Adrenal gland (tissue), 9 donors: ENCODE measurements at regions not wholly inside any gene's neighbourhood (a gene's known extent, or its start where the extent isn't known, plus 50 kb on each side); places are given as distances from the start of the nearest gene placed in this dataset.
"Not testable (repeated sequence)": the region's sequence is repeated elsewhere in the genome, so short reads cannot be mapped to it uniquely, and the experiment has no call there.

Experiments
- DNase-seq, 7 donors: peaks; one replicate each; pipeline ENCODE4 v3.0.0-alpha.2; 2019 to 2020
- H3K27ac ChIP-seq, 5 donors: fragments of 200-600 bp; sonication (generic) in 4 of 5; 1 replicate in 3 of 5; 2 replicates in 2 of 5; pipeline versions ENCODE4 v1.5.1 to v1.8.0; 2016 to 2020; ENCODE audit warnings: mild to moderate bottlenecking in 1 of 5
- H3K27me3 ChIP-seq: fragments of 200-600 bp; 2 replicates; pipeline ENCODE4 v1.8.0; 2021
- H3K36me3 ChIP-seq, 2 donors: fragments of 200-600 bp; replicated peaks in 1 of 2; 1 replicate in 1 of 2; 2 replicates in 1 of 2; pipeline versions ENCODE4 v1.5.1 to v1.8.0; 2018 to 2022
- H3K4me1 ChIP-seq, 2 donors: fragments of 200-600 bp; replicated peaks in 1 of 2; 1 replicate in 1 of 2; 2 replicates in 1 of 2; pipeline versions ENCODE4 v1.5.1 to v1.8.0; 2018 to 2021
- H3K4me3 ChIP-seq, 4 donors: fragments of 200-600 bp; sonication (generic) in 3 of 4; one replicate each; pipeline ENCODE4 v1.5.1; 2016 to 2018
- H3K9me3 ChIP-seq, 3 donors: fragments of 200-600 bp; sonication (generic) in 1 of 3; replicated peaks in 1 of 3; 1 replicate in 2 of 3; 2 replicates in 1 of 3; pipeline versions ENCODE4 v1.5.1 to v1.8.0; 2016 to 2021
- POLR2A ChIP-seq, 2 donors: fragments of 450-650 bp; IDR thresholded peaks; one replicate each; pipeline ENCODE4 v1.6.1; 2017; ENCODE audit warnings: antibody characterized with exemption in 2 of 2, mild to moderate bottlenecking in 2 of 2, moderate library complexity in 1 of 2
- WGBS, 4 donors: extraction: QIAGEN DNeasy Blood & Tissue Kit in 2 of 4; methylation state at CpG; one replicate each; pipeline versions ENCODE4 v1.1.5 to v1.1.7; 2013 to 2017; 5-methylcytosine and 5-hydroxymethylcytosine counted together
- intact Hi-C, 2 donors: fragments of 100-400 bp; cut with DNase I; formaldehyde crosslinking; loops; one replicate each; pipeline versions ENCODE4 v1.14.1 to v1.15.0; 2022 to 2023
- TF ChIP-seq, protein P1 (sequence below), 6 experiments: fragments of 450-650 bp in 4 of 6; fragments of 200-600 bp in 2 of 6; sonication (generic) in 1 of 6; IDR thresholded peaks; 1 replicate in 5 of 6; 2 replicates in 1 of 6; pipeline versions ENCODE4 v1.5.1 to v1.8.0; 2016 to 2021; ENCODE audit warnings: antibody characterized with exemption in 6 of 6, mild to moderate bottlenecking in 2 of 6, moderate library complexity in 1 of 6
- donor health status: healthy with polysubstance abuse.
- donor health status: Bipolar disorder and iron deficiency.
- donor health status: DM: yes; HTN: yes; CAD: no.
- donor health status: DM: no; HTN: no; CAD: no.
- donor health status: DM: no; HTN: no; CAD: no.

DNA sequence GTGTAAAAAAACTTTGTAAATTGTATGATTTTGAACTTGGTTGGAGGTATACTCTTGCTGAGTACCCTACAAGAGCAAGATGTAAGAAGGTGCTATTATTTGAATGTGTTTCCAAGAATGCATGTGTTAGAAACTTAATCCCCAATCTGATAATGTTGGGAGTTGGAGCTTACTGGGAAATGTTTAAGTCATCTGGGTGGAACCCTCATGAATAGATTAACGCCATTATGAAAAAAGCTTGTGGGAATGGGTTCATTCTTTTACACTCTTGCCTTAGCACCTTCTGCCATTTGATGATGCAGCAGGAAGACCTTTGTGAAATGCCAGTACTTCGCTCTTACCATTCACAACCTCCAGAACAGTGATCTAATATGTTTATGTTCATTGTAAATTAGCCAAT is 498.3 kb downstream of the TMEM135 start:
- 77 to 88% (median 81%) methylated on average over 2 of the region's 2 CpGs for WGBS, 4 donors
- TF ChIP-seq, protein P1, sequence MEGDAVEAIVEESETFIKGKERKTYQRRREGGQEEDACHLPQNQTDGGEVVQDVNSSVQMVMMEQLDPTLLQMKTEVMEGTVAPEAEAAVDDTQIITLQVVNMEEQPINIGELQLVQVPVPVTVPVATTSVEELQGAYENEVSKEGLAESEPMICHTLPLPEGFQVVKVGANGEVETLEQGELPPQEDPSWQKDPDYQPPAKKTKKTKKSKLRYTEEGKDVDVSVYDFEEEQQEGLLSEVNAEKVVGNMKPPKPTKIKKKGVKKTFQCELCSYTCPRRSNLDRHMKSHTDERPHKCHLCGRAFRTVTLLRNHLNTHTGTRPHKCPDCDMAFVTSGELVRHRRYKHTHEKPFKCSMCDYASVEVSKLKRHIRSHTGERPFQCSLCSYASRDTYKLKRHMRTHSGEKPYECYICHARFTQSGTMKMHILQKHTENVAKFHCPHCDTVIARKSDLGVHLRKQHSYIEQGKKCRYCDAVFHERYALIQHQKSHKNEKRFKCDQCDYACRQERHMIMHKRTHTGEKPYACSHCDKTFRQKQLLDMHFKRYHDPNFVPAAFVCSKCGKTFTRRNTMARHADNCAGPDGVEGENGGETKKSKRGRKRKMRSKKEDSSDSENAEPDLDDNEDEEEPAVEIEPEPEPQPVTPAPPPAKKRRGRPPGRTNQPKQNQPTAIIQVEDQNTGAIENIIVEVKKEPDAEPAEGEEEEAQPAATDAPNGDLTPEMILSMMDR (IDR thresholded peaks at IDR 0.05) = no peak
- no peak for TF ChIP-seq POLR2A (IDR thresholded peaks at IDR 0.05)
- Histone ChIP-seq H3K4me1 (no peaks in the 10 kb centered on the region), H3K27me3 (no peaks in the 10 kb centered on the region), H3K9me3 (no peaks in the 10 kb centered on the region), H3K27ac (no peak overlapping the region), H3K4me3 (no peak overlapping the region), H3K36me3 (no peaks in the 10 kb centered on the region)
- no peak for DNase-seq
- intact Hi-C loops = no loop called here

- no peaks in the 10 kb centered on the region for H3K36me3 ChIP-seq
- H3K27me3 ChIP-seq = no peaks in the 10 kb centered on the region
- no peak for TF ChIP-seq POLR2A (IDR thresholded peaks at IDR 0.05)
- TF ChIP-seq, protein P1 (IDR thresholded peaks at IDR 0.05) = no peak
- H3K27ac ChIP-seq = no peak overlapping the region
- intact Hi-C loops = no loop called here
- H3K9me3 ChIP-seq = no peaks in the 10 kb centered on the region
- DNase-seq = no peak
- WGBS, 4 donors = 75 to 83% (median 81%) methylated on average over 4 of the region's 4 CpGs
- H3K4me1 ChIP-seq = no peaks in the 10 kb centered on the region
- no peak overlapping the region for H3K4me3 ChIP-seq
Observed at GRCh38 chr11:87535513-87535912, 497.8 kb downstream of the TMEM135 start.

DNA sequence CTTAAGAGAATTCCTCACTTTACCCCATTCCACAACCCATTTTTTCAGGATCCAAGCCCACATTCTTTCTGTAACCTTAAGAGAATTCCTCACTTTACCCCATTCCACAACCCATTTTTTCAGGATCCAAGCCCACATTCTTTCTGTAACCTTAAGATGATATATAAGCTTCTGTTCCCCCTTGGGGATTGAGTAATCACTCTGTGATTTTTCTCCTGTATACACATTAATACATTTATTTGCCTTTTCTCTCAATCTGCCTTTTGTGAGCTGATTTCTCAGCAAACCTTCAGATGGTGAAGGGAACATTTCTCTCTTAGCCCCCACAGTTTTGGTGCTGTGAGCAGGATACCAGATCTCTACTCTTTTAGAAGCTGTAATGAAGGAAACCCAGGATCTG is 494.1 kb downstream of the TMEM135 start:
- H3K4me1 ChIP-seq, intact Hi-C loops, H3K27ac ChIP-seq, H3K27me3 ChIP-seq, H3K4me3 ChIP-seq, DNase-seq, H3K36me3 ChIP-seq, H3K9me3 ChIP-seq: not testable (repeated sequence)

- WGBS, 4 donors = 80 to 88% (median 83%) methylated on average over 1 of the region's 1 CpG
- DNase-seq = no peak
- Histone ChIP-seq H3K4me3 (no peak overlapping the region), H3K27ac (no peak overlapping the region), H3K36me3 (no peaks in the 10 kb centered on the region), H3K27me3 (no peaks in the 10 kb centered on the region), H3K9me3 (no peaks in the 10 kb centered on the region), H3K4me1 (no peaks in the 10 kb centered on the region)
- no peak for TF ChIP-seq POLR2A (IDR thresholded peaks at IDR 0.05)
- TF ChIP-seq, protein P1 (IDR thresholded peaks at IDR 0.05) = no peak
- intact Hi-C loops = no loop called here
Observed at GRCh38 chr11:87529486-87529885, 491.8 kb downstream of the TMEM135 start.

- H3K4me3 ChIP-seq = no peak overlapping the region
- H3K36me3 ChIP-seq = no peaks in the 10 kb centered on the region
- H3K27ac ChIP-seq = no peak overlapping the region
- DNase-seq = no peak
- no peaks in the 10 kb centered on the region for H3K9me3 ChIP-seq
- intact Hi-C loops = no loop called here
- H3K4me1 ChIP-seq = no peaks in the 10 kb centered on the region
- H3K27me3 ChIP-seq = no peaks in the 10 kb centered on the region
- 94 to 100% (median 97%) methylated on average over 1 to 3 of the region's 3 CpGs for WGBS, 4 donors
- TF ChIP-seq, protein P1 (IDR thresholded peaks at IDR 0.05) = no peak
- no peak for TF ChIP-seq POLR2A (IDR thresholded peaks at IDR 0.05)
Observed at GRCh38 chr11:87528752-87529151, 491.0 kb downstream of the TMEM135 start.
